SU-DHL-6 (cell line): ENCODE measurements at regions not wholly inside any gene's neighbourhood (a gene's known extent, or its start where the extent isn't known, plus 50 kb on each side); places are given as distances from the start of the nearest gene placed in this dataset.

Experiments used
- CTCF ChIP-seq: fragments of 200-600 bp; sonication (generic); IDR thresholded peaks from one replicate; pipeline ENCODE4 v1.5.1; 2017; ENCODE audit warnings: antibody characterized with exemption, mild to moderate bottlenecking, low read length, moderate library complexity; ENCODE audit not compliant: insufficient read depth, poor library complexity, severe bottlenecking
- EZH2phosphoT487 ChIP-seq: fragments of 200-600 bp; sonication (generic), shearing (Covaris generic); conservative IDR thresholded peaks from 2 replicates; pipeline ENCODE4 v1.6.1; 2018; ENCODE audit warnings: mild to moderate bottlenecking, antibody characterized with exemption, low read length, moderate library complexity, mixed read lengths

- TF ChIP-seq CTCF, result no peak
- TF ChIP-seq EZH2phosphoT487, result no peak
Measured at GRCh38 chr14:97706819-97707218, 909.6 kb downstream of the VRK1 start.
